Skeletal muscle satellite cell (primary cell): ENCODE measurements at regions not wholly inside any gene's neighbourhood (a gene's known extent, or its start where the extent isn't known, plus 50 kb on each side); places are given as distances from the start of the nearest gene placed in this dataset.

Experiments
- H3K27me3 ChIP-seq: 2 replicates; pipeline ENCODE4 v1.7.0; 2013; ENCODE audit warnings: low read length; ENCODE audit not compliant: control insufficient read depth, insufficient read depth
- H3K36me3 ChIP-seq: 2 replicates; pipeline ENCODE4 v1.7.0; 2013; ENCODE audit warnings: mild to moderate bottlenecking, control low read depth, low read length; ENCODE audit not compliant: insufficient read depth
- H3K4me1 ChIP-seq: 2 replicates; pipeline ENCODE4 v1.7.0; 2013; ENCODE audit warnings: low read length; ENCODE audit not compliant: control insufficient read depth, insufficient read depth
- H3K4me2 ChIP-seq: 2 replicates; pipeline ENCODE4 v1.7.0; 2013; ENCODE audit warnings: mild to moderate bottlenecking, low read length
- H3K4me3 ChIP-seq: 2 replicates; pipeline ENCODE4 v1.7.0; 2013; ENCODE audit warnings: low read length
- H3K9ac ChIP-seq: 2 replicates; pipeline ENCODE4 v1.7.0; 2013; ENCODE audit warnings: mild to moderate bottlenecking, low read depth, low read length, moderate library complexity
- H3K9me3 ChIP-seq: replicated peaks from 2 replicates; pipeline ENCODE4 v1.7.0; 2013; ENCODE audit warnings: mild to moderate bottlenecking, control low read depth, low read length

DNA sequence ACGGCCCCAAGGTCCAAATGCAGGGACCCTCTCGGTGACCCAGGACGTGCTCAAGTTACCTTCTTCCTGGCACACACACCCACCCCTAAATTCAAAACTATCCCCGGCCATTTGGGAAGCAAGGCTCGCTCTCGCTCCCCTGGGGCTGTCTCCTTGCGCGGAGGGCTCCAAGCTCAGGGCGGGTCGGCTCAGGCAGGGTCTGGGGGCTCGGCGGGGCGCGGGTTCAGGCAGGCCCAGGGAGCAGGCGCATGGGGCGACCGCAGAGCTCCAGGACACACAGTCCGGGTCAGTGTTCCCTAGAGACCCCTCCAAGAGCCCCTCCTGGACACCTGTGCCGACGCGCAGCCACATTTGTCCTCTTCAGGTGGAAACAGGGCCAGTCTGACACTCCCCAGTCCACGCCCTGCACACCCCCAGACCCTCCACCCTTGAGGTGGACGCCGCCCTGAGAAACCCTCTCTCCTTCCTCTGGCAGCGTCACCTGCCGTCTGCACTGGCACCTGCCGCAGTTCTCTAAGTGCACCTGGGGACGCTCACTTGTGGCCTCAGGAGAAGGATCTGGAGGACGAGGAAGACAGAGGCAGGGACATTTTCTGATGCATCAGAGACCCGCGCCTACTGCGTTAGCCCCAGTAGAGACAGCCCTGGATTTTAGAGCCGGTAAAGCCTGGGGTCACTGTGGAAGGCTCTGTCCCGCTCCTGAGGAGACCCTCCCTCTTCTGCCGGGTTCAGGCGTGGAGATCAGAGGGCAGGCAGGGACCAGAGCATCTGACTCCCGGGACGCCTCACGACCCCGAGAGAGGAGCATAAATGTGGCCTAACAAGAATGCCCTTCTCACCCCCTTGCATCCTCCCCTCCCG is 138.8 kb downstream of the TWIST2 start:
- Histone ChIP-seq H3K9ac (no peak overlapping the region), H3K36me3 (no peaks in the 10 kb centered on the region), H3K9me3 (no peaks in the 10 kb centered on the region), H3K4me2 (no peak overlapping the region), H3K4me3 (no peak overlapping the region), H3K4me1 (no peaks in the 10 kb centered on the region), H3K27me3 (peaks cover 24% of the 10 kb centered on the region)

DNA sequence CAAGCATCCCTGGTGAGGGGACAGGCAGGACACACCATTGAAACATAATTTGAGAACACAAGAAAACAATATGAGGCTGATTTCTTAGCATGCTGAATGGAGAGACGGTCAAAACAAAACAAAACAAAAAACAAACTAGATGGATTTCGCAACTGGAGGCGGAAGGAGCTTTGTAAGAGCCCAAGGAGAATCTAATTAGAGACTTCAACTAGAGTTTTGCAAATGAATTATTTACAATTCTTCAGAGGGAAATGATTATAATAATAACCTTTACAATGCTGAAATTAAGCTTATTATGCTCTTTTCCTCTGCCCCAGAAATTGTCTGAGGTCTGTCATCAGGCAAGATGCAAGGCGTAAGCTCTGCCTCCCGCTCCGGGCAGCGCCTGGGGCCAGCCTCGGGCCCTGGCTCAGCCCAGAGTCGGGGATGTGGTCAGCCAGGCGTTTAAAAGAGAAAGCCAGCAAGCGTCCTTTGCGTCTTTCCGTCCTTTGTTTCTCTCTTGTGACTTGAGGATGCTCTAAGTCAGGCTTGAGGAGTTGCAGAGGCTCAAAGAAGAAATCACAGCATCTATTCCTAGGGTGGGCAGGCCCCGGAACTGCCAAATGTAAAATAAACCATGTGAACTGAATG is 139.6 kb downstream of the TWIST2 start:
- Histone ChIP-seq H3K36me3 (no peaks in the 10 kb centered on the region), H3K4me1 (no peaks in the 10 kb centered on the region), H3K4me2 (no peak overlapping the region), H3K27me3 (peaks cover 31% of the 10 kb centered on the region), H3K9ac (no peak overlapping the region), H3K9me3 (no peaks in the 10 kb centered on the region), H3K4me3 (no peak overlapping the region)

DNA sequence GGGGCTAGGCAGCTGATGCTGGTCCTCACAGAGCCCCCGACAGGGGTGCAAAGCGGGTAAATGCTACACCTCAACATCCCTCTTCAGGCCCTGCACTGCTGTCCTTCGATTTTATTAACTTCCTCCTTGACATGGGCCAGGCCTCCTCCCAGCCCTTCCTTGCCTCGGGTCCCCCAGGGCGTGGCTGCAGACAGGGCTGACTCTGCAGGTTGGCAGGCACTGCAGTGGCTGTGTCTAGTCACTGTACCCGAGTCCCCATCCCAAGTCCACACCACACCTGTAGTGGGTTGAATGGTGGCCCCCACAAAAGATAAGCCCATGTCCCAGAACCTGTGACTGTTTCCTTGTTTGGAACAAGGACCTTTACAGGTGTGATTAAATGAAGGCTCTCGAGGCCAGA is 140.2 kb downstream of the TWIST2 start:
- Histone ChIP-seq H3K4me2 (no peak overlapping the region), H3K9ac (no peak overlapping the region), H3K4me3 (no peak overlapping the region), H3K27me3 (peaks cover 35% of the 10 kb centered on the region), H3K9me3 (no peaks in the 10 kb centered on the region), H3K36me3 (no peaks in the 10 kb centered on the region), H3K4me1 (no peaks in the 10 kb centered on the region)

DNA sequence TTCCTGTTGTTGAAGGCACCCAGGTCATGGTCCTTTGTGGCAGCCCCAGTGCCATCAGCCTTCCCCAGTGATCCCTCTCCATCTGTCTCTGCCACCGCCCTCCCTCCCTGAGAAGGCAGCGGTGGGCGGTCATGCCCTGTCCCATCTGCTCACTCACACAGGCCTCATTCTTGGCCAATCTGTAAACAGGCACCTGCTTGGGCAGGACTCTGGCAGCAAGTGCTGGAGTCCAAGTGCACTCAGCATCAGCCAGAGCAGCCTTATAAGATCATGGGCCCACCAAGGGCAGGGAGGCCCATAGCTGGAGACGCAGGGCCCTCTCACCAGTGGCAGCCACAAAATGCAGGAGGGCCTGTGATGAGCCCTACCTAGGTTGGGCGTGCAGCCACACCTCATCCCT is 140.9 kb downstream of the TWIST2 start:
- Histone ChIP-seq H3K36me3 (no peaks in the 10 kb centered on the region), H3K9ac (no peak overlapping the region), H3K9me3 (no peaks in the 10 kb centered on the region), H3K4me2 (no peak overlapping the region), H3K4me3 (no peak overlapping the region), H3K27me3 (peaks cover 36% of the 10 kb centered on the region), H3K4me1 (no peaks in the 10 kb centered on the region)

DNA sequence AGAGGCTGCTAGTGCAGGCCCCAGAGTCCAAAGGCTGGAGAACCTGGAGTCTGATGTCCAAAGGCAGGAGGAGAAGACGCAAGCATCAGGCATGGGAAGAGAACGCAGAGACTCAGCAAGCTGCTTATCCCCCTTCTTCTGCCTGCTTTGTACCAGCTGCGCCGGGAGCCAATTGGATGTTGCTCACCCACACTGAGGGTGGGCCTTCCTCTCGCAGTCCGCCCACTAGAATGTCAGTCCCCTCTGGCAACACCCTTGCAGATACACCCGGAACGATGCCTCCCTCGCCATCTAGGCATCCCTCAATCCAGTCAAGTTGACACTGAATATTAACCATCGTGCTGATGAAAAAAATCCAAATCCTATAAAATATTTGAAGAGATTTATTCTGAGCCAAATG is 141.6 kb downstream of the TWIST2 start:
- no peak overlapping the region for H3K4me2 ChIP-seq
- no peak overlapping the region for H3K4me3 ChIP-seq
- H3K27me3 ChIP-seq: peaks cover 41% of the 10 kb centered on the region
- H3K9ac ChIP-seq: no peak overlapping the region
- H3K9me3 ChIP-seq: no peaks in the 10 kb centered on the region
- H3K4me1 ChIP-seq: no peaks in the 10 kb centered on the region
- H3K36me3 ChIP-seq: no peaks in the 10 kb centered on the region

DNA sequence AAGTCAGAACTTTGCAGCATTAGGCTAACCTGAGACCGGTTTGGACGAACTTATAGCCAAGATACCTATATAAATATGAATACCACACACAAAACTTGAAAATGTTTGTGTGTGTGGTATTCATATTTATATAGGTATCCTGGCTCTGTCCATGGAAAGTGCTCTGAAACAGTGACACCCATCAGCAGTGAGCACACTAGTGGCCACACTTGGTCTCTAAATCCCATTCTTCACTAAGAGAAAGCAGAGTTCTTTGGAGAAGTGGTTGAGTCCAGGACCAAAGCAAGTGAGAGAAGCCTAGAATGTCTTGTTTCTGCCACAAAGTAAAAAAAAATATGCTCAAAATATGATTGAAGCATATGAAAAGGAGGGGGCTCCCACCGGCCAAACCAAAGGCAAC is 146.5 kb downstream of the TWIST2 start:
- Histone ChIP-seq H3K4me2 (no peak overlapping the region), H3K9me3 (no peaks in the 10 kb centered on the region), H3K9ac (no peak overlapping the region), H3K4me3 (no peak overlapping the region), H3K4me1 (no peaks in the 10 kb centered on the region), H3K36me3 (no peaks in the 10 kb centered on the region), H3K27me3 (peaks cover 43% of the 10 kb centered on the region)

DNA sequence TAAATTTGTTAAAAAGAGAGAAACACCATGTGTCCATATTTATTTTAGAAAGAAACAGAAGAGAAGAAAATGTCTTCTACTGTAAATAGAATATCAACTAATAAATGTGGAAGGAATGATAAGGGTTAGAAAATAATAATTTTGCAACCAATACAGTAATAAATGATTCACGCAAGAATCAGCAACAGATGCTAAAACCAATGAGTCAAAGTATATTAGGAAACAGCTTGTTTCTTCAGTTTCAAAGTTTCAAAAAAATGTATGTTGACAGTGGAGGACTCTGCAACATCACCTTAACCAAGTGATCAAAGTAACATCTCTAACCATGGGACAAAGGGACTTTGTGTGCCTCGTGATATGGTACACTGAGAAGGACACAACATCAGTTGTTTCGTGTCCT is 147.0 kb downstream of the TWIST2 start:
- peaks cover 44% of the 10 kb centered on the region for H3K27me3 ChIP-seq
- no peak overlapping the region for H3K4me2 ChIP-seq
- no peaks in the 10 kb centered on the region for H3K4me1 ChIP-seq
- H3K4me3 ChIP-seq: no peak overlapping the region
- H3K9ac ChIP-seq: no peak overlapping the region
- no peaks in the 10 kb centered on the region for H3K9me3 ChIP-seq
- no peaks in the 10 kb centered on the region for H3K36me3 ChIP-seq

DNA sequence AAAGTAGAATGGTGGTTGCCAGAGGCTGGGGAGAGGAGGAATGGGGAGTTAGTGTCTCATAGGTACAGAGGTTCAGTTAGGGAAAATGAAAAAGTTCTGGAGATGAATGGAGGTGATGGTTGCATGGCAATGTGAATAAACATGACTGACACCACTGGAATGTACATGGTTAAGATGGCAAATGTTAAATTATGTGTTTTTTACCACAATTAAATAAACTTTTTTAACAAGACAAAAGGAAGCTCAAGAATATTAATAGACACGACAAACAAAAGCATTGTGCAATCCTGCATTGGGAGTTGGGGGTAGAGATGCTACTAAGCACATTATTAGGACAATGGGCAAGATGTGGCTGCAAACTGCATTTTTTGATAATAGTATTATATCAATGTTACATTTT is 147.7 kb downstream of the TWIST2 start:
- no peak overlapping the region for H3K9ac ChIP-seq
- H3K4me3 ChIP-seq: no peak overlapping the region
- peaks cover 44% of the 10 kb centered on the region for H3K27me3 ChIP-seq
- H3K36me3 ChIP-seq: no peaks in the 10 kb centered on the region
- no peaks in the 10 kb centered on the region for H3K4me1 ChIP-seq
- H3K4me2 ChIP-seq: no peak overlapping the region
- H3K9me3 ChIP-seq: no peaks in the 10 kb centered on the region

DNA sequence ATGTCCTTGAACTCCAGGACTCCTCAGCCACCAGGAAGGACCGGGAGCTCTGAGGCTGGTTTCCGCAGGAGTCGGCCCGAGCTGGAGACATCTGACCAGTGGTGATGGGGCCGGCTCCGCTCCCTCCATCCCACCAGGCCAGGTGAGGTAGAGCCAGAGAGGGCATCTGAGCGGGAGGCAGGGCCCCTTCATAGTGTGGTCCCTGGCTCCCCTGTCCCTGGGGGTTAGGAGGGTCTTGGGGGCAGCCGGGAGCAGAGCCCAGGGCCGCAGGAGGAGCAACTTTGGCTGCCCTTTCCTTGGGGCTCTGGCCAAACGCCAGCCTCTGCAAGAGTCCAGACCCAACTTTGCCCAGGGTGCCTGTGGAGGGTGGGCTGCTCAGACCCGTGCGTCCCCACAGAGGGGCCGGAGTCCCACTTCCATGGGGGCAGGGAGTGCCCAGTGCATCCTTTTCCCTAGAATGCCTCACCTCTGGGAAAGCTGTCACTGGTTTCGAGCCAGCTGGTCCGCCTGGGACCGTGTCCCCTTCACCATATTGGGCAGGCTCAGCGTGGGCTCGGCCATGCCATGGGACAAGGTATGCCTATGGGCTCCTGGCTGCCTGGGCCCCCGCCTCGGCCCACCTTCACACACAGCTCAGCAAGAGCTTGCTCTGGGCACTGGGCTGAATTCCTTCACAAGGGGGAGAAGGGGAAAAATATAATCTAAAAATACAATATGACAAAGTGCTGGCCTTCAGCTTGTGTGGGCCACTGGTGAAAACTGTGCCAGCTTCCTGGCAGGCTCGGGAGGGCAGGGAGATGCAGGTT is 148.6 kb downstream of the TWIST2 start:
- H3K4me2 ChIP-seq: no peak overlapping the region
- H3K27me3 ChIP-seq: peaks cover 38% of the 10 kb centered on the region
- H3K4me1 ChIP-seq: no peaks in the 10 kb centered on the region
- H3K4me3 ChIP-seq: no peak overlapping the region
- no peak overlapping the region for H3K9ac ChIP-seq
- H3K36me3 ChIP-seq: no peaks in the 10 kb centered on the region
- H3K9me3 ChIP-seq: no peaks in the 10 kb centered on the region

DNA sequence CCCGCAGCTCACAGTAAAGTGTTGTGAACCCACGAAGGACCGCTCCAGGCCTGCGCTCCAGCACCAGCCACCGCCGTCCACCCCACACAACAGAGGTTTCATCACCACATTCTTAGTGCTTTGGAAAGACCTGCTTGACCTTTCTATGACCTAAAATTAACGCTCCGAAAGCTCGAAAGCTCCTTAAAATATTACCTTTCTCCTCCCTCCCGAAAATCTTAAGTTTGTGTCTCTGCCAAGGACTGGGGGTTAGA is 149.2 kb downstream of the TWIST2 start:
- no peak overlapping the region for H3K4me3 ChIP-seq
- H3K36me3 ChIP-seq: no peaks in the 10 kb centered on the region

DNA sequence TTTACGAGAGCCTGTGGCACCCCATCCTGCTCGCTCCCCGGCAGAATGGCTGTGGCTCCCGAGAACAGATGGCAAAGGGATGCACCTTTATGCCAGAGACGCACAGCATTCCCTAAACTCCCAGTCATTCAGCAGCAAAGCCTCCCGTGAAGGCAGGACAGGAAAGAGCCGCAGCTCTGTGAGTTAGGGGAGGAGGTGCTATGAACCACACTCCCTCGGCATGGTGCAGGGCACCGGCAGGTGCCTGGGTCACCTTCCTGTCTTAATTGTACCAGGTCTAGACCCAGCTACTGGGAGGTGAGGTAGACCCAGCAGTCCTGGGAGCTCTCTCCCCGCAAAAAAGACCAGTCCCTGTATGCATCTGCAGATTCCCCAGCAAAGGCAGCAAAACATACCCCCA is 149.8 kb downstream of the TWIST2 start:
- no peaks in the 10 kb centered on the region for H3K36me3 ChIP-seq
- H3K9ac ChIP-seq: no peak overlapping the region
- H3K27me3 ChIP-seq: peaks cover 27% of the 10 kb centered on the region
- no peak overlapping the region for H3K4me2 ChIP-seq
- H3K4me3 ChIP-seq: no peak overlapping the region
- no peaks in the 10 kb centered on the region for H3K9me3 ChIP-seq
- H3K4me1 ChIP-seq: peaks cover under 1% of the 10 kb centered on the region

More for the DNA sequence above, 149.2 kb downstream of the TWIST2 start:
- Histone ChIP-seq H3K27me3 (peaks cover 33% of the 10 kb centered on the region), H3K4me2 (no peak overlapping the region), H3K9ac (no peak overlapping the region), H3K4me1 (no peaks in the 10 kb centered on the region), H3K9me3 (no peaks in the 10 kb centered on the region)
